ENCODE measurements at regions not wholly inside any gene's neighbourhood (a gene's known extent, or its start where the extent isn't known, plus 50 kb on each side); places are given as distances from the start of the nearest gene placed in this dataset.

DNA sequence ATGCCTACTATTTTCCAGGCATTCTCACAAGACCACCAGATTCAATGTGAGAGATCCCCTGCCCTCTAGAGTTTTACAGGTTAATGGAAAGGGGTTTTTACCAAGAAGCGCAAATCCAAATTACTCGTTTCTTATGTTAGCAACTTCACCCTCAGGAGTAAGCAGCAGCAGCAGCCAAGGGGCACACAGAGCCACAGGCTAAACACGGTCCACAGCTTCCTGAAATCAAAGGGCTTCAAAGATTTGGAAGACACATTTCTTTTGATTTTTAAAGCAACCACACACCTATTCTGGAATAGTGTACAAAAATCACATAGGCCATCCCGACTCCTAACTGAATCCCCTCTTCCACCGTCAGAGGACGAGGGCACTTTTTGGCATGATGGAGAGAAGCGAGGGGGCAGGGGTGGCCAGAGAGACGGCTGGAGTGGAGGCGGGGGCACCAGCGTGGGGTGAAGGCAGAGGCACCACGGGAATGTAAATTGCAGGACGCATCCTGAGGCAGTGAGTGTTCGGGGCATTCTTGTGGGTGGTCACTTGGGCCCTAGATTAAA, 107.0 kb downstream of the ARF6 start:
- DNase-seq, result no peak

DNA sequence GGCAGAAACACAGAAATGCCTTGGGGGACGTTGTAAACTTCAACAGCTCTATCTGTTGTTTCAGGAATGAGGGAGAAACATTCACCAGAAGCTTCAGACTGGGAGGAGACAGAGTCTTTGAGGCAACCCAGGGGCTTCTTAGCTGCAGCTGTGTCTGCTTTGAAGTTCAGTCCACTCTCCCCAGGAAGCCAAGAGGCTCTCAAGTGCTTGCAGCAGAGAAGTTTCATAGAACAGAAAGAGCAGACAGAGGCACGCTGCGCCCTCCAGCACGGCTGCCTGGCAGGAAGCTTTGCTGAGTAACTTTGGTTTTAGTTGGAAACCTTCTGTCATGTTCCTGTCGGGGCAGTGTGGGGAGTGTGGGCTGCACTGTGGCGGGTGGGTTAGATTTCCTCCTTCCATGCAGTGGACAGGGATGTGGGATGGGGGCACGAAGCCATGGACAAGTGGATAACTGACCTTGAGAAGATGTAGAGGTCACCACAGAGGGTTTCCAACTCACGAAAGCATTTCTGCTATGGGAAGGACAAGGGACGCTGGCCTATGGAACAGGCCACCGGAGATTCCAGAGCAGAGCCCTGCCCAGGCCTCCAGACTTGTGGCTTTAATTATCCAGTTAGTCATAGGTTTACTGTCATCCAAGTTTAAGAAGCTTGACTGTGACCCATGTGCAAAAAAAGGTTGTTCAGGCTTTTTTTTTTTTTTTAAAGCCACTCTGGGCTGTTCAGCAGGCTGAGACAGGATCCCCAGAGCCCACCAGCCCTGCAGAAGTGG, 107.7 kb downstream of the ARF6 start:
- DNase-seq, result no peak

DNA sequence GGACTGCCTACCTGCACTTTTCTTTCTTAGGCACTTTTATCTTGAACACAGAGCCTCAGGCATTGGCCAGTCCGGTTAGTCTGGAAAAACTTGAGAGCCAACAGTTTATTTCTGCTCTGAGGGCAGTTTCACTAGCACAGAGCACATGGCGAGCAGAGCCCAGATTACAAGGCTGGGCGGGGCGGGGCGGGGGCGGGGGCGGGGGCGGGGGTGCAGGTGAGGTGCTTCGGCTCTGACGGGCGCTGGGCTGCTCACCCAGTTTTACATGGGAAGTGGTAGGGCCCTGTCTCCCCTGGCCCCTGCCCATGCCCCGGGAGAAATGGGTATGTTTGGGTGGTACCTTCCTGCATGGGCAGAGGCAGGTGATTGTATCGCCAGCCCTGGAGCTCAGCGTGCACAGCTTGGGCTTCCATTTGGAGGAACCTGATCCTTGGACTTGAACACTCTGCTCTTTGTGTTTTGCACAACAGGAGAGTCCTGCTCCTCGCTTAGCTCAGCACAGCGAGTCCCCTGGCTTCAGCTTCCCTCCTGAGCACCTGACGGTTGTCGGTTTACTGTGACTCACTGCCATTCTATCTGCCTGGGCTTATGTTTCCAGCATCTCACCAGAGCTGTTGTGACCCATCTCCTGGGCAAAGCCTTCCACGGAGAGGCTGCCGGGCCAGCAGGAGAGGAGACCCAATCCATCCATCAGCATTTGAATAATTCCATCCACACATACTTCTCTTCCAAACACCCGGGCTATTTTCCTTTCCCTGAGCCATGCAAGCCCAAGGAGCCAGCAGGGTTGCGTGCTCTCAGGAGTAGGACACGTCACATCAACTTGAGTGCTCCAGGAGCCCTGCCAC, 108.5 kb downstream of the ARF6 start:
- DNase-seq, result no peak

DNA sequence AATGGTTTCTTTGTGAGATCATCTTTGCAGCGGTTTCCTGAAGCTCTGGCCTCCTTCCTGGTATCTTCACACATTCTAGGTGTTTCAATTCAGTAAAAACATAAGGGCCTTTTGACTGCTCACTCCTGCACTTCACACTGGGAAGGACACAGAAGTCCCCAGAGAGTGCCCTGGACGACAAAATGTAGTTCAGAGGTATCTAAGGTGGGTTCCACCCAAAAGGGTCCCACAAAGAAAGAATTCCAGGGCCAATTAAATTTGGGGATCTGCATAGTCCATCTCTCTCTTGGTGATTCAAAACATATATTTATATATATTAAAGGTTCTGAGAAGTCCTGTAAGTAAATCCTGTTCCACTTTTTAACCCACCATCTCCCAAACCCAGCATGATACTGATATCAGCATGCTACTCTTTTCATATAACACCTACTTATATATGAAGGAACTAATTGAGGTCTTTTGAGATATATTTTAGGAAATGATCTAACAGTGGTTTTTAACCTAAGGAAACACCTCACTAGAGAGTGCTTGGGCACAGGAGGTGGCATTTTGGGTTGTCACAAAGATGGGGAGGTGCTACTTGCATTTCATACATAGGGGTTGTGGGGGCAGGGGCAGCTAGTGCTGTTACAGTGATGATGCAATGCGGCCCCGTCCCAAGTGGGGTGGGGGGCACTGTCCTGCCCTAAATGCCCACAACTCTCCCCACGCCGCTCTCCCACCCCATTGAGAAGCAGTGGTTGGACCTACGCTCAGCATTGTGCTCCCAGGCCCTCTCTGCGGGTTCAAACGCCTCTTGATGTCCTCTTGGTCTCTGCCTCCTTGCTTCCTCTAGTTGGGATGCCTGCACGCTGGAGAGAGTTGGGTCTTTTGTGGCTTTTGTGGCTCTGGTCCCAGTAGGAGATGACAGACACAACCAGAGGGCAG, 109.4 kb downstream of the ARF6 start:
- no peak for DNase-seq

DNA sequence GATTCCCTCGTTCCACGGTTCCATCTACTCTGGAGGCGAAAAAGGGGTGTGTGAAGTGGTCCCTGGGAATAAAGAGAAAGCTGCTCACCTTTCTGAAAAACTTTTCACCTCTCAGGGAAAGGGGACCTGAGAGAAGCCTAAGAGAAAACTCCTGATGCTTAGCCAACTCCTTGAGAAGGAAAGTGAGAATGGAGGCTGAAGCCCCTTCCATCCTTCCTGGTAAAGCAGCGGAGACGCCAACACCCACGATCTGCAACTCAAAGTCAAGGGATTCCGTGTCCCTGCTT, 110.0 kb downstream of the ARF6 start:
- no peak for DNase-seq

DNA sequence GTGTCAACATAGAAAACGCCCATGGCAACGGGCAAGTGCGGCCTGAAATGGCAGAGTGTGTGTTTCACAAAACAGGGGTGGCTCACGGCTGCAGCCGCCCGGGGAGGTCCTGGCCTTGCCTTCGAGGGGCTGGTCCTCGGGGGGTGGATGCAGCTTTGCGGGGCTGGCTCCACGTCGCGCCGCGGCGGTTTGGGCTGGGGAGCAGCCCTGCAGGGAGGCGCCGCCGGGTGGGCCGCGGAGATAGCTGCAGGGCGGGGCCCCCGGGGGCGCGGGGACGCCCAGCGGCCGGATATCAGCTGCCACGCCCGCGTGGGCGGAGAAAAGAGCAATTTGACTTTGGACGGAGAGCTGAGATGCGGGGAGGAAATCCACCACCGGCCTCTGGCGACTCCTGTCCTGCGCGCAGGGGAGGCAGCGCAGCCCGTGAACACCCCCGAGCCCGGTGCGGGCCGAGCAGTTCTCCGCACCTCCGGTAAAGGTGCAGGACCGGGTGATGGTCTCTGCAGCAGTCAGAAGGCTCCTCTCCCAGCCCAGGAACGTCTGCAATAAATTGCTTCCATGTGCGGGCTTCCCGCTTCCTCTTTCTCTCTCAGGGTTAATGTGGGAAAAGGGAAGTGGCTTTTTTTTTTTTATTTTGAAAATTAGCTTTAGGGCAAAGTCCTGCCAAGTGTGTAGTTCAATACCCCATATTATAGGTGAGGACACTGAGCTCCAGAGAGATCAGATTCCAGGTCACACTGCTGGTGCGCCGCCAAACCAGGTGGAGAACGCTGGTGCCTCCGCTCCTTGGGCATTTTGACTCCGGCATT, 110.5 kb downstream of the ARF6 start:
- no peak for DNase-seq

DNA sequence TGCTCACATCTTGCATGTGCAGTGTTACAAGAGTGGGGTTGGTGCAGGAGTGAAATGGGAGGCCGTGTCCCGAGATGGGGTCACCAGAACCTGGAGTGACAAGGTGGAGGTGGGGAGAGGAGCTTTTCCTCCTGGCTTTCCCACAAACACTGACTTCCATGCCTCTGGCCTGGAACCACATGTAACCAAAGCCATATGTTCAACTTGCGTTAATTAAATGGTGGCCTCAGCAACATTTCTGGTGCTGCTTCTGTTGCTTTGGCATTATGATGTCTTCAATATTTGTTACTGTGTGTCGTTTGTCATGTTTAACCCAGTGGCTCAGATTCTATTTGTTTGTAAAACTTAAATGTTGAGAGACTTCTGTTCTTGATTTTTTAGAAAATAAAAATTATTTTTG, 110.2 kb downstream of the VCPKMT start:
- DNase-seq, result no peak

DNA sequence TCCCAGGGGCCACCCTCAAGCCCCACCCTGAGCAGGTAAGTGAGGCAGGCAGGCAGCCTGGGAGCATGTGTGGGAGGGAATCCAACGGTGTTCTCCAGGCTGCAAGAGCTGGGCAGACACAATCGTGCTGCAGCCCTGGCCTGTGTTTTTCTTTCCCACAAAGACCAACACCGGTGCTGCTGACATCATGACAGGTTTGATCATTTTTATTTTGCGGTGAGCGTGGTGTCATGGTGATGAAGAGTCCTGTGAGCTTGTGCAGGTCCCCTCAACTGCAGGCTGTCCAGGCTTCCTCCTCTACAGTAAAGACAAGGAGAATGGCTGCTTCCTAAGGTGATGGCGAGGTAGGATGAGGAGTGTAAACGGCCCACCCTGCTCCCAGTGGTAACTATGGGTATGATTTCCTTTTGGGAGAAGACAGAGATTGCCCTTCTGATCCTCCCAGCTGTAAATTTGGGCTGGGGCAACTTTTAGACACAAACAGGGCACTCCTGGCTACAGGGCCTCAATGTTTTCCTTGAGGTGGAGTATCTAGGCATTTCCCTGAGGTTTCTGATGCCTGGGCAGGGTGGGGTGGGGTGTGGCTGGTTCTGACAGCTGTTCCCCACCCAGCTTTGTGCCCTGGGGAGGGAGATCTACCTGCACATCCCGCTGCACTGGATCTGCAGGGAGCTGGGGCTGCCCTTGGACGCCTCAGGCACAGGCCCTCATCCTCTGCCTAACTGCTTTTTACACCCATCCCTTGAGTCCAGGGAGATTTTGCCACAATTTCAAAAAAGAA, 109.1 kb downstream of the VCPKMT start:
- no peak for DNase-seq

DNA sequence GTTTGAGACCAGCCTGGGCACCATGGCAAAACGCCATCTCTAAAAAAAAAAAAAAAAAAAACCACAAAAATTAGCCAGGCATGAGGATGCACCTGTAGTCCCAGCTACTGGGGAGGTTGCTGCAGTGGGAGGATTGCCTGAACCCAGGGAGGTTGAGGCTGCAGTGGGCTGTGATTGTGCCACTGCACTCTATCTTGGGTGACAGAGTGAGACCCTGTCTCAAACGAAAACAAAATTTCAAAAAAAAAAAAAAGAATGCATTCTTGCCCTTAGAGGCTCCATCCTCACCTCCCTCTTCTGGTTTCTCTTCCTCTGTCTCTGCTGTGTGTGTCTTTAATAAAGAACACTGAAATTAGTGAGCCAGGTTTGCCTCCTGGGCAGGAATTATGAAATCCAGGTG, 107.8 kb downstream of the VCPKMT start:
- DNase-seq, result no peak

DNA sequence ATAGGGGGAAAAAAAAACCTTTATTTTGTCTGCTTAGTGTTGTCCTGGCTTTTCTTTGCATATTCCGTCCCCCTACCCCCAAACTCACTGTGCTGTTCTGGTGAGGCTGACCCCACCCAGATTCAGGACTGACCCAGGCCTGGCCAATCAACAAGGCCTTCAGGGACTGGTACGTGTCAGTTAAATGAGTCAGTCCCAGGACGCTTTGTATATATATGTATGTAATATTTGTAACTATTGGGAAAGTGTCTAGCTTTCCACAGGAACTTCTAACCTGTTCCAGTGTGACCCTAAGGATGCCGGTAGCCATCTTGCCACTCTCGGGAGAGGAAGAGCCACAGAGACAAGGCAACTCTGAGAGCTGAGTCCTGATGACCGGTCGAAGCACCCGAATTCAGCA, 107.4 kb downstream of the VCPKMT start:
- no peak for DNase-seq

DNA sequence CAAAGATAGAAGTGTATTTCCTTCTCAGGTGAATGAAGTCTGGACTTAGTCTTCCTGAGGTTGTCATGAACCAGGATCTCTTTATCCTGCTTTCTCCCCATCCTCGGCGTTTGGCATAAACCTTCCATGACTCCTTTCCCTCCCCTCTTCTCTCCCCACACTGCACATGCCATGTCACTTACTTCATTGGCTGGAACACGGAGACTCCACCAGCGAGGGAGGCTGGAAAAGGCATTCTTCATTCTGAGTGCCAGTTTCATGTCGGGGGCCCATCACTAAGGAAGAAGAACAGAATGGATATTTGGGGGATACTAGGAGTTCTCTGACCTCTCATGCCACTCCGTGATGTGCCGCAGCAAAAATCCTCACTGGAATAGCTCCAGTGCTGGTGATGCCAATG, 105.6 kb downstream of the VCPKMT start:
- DNase-seq, result no peak

DNA sequence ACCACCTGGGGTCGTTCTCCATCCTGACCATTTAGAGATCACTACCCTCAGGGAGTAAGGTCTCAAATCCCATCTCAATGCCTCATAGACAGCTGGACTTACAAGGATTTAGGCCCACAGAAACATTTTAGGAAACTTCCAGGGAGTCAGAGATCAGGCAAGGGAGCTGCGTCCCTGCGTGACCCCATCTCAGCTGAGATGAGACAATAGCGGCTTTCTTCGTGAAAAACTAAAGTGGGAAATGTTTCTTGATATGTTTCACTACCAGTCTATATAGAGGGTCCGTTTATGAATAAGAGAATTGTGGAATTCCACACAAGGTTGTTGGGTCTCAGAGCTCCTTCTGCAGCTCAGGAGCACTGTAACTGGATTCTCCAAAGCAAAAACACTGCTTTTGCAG, 105.1 kb downstream of the VCPKMT start:
- DNase-seq, result no peak

DNA sequence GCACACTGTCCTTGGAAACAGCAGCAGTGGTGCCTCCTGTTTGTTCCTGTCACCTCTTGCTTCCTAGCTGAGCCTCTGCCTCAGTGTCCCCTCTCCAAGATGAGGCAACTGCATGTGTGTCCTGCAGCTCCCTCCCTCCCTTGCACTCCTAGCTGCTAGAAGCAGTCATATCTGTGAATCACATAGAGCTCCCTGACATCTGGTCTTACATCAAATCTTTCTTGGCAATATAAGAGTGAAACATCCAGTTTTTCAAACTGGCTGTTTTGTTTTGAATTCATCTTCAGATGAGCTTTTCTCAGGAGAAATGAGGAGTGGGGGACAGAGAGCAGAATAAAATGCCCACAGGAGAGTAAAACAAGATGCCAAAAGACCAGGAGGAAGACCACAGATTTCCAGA, 103.7 kb downstream of the VCPKMT start:
- no peak for DNase-seq

DNA sequence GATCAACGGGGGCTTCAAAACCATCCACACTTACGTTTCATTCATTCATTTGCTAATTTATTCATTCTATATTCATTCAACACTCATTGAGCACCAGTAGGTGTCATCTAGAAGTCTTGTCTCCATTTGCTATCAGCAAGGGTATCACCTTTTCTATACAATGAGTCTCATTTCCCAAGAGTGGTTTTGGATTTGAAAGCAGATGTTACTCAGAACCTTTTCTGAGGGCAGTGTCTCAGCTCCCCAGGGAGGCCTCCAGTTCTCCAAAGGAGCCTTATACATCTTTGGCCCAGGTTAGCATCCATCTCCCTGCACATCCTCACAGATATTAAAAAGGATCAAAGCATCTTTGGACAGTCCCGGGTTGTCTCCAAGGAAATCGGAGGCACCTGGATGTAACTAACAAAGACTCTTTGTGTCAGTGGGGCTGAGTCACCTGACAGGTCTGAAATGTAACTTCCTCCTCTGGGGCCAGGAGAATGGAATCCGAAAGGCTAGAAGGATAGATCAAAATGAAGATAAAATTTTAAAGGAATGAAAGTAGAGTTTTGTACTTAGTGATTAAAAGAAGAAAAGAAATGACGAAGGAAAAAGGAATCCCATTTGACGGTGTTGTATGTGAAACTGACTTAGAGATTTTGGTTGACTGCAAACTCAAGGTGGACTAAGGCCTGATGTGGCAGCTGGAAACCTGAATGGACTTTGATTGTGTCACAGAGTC, 103.0 kb downstream of the VCPKMT start:
- DNase-seq, result no peak

DNA sequence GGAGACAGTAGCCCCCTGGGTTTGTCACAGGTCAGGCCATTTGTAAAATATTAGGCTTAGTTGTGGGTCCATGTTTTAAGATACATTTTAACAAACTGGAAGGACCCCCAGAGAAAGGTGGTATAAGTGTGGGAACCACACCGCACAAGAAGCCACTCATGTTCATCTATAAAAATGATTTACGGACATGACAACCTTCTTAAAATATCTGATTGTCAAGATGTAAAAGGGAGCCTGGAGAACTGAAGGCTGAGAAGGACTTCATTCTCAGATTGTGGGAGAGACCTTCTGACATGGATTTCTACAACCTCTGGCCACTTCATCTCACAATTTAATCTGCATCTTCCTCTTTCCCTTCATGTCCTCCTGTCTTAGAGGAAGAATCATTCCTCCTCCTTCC, 102.4 kb downstream of the VCPKMT start:
- DNase-seq, result no peak

DNA sequence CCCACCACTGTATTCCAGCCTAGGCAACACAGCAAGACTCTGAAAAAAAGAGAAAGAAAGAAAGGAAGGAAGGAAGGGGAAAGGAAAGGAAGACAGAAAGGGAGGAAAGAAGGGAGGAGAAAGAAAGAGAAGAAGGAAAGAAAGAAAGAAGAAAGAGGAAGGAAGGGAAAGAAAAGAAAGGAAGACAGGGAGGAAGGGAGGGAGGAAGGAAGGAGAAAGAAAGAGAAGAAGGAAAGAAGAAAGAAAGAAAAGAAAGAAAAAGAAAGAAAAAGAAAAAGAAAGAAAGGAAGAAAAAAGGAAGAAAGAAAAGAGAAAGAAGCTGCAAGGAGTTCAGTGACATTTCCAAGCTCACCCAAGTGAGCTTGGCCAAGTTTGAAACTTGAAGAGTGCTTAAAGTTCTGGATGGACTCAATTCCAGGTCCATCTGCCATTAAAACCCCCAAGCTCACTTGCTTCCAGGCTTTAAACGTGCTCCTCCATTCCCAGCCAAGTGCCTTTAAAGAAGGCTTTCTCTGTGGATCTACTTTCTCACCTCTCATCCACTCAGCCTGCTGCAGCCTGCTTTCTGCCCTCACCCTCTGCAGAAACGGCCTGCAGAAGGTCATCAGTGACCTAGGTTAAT, 101.5 kb downstream of the VCPKMT start:
- no peak for DNase-seq

DNA sequence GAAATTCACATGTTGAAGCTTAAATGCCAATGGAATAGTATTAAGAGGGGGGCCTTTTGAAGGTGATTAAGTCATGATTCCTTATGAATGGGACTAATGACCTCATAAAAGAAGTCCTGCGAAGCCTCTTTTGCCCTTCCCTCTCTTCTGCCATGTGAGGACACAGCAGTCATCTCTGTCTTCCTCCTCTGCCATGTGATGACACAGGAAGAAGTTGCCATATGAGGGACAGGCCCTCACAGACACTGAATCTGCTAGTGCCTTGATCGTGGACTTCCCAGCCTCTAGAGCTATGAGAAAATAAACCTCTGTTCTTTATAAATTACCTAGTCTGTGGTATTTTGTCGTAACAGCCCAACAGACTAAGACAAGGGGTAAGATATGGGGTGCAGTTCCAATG, 100.7 kb downstream of the VCPKMT start:
- no peak for DNase-seq

DNA sequence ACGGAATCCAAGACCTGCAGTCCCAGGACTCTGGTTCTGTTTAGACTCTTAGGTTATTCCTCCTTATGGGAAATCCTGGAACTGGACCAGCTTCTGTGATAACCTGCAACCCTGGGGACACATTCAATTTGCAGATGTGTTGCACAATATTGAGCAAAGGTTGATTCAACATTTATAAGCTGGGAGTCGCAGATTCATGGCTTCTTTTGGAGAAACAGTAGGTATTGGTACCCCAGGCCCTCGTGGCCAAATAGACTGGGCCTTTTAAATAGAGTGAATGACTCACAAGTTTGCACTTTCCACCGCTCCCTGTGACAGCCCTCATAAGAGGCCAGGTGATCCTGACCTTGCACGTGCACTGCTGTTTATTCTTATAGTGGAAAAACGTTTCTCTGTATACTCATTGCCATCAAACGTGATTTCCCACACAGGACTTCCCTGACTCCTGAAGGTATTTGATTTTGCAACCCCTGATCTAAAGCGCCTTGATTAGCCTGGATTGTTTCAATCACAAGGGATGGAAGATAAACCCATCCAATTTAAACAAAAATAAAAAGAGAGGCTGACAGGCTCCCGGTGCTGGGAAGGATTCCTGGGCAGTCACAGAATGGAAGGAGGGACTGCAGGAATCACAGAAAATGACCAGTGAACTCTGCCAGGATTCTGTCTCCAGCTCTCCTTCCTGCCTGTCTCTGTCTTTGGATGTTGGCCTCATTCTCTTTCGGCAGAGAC, 98.0 kb downstream of the VCPKMT start:
- no peak for DNase-seq

DNA sequence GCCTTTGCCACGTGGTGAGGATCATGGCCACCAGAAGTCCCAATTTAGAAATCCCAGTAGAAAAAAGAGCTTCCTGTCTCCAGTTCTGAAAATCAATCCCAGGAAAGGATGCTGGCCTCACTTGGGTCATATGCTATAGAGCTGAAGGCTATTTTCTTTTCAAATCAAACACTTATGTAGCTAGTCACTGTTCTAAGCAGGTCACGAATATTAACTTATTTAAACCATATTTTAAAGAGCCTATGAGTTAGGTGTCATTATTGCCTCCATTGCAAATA, 97.5 kb downstream of the VCPKMT start:
- DNase-seq, result no peak

DNA sequence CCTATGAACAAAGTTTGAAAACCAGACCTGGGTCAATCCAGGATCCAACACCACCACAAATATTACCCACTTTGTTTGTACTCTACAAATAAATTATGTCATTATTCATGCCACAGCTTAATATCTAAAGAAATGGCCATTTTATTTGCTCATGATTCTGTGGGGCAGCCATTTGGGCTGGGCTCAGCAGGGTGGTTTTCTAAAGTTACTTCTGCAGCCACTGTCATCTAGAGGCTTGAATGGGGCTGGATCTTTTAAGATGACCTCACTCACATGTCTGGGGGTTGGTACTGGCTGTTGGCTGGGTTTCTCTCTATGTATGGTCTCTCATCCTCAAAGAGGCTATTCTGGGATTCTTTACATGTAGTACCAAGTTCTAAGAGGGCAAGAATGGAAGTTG, 96.2 kb downstream of the VCPKMT start:
- DNase-seq, result no peak

Data from NCI-H1694 treated with DMSO at 0.1 percent for 48 hours (cell line).